Neural crest cell (in vitro differentiated cells): ENCODE measurements at regions not wholly inside any gene's neighbourhood (a gene's known extent, or its start where the extent isn't known, plus 50 kb on each side); places are given as distances from the start of the nearest gene placed in this dataset.

Source experiments
- DNase-seq: peaks from one replicate; pipeline ENCODE4 v3.0.0; 2021; ENCODE audit warnings: low read depth, mixed read lengths, low spot score
- H3K27ac Mint-ChIP-seq: one replicate; pipeline ENCODE4 v1.8.0; 2021; ENCODE audit warnings: mild to moderate bottlenecking, mixed read lengths; ENCODE audit not compliant: unreplicated experiment
- H3K27me3 Mint-ChIP-seq: 2 replicates; pipeline ENCODE4 v1.8.0; 2021; ENCODE audit warnings: low read depth, mild to moderate bottlenecking, mixed read lengths
- H3K36me3 Mint-ChIP-seq: 2 replicates; pipeline ENCODE4 v1.8.0; 2021; ENCODE audit warnings: low read depth, mild to moderate bottlenecking, mixed read lengths
- H3K4me1 Mint-ChIP-seq: 2 replicates; pipeline ENCODE4 v1.8.0; 2021; ENCODE audit warnings: mixed read lengths
- H3K4me3 Mint-ChIP-seq: one replicate; pipeline ENCODE4 v1.8.0; 2021; ENCODE audit warnings: mild to moderate bottlenecking, mixed read lengths
- H3K9me3 Mint-ChIP-seq: 2 replicates; pipeline ENCODE4 v1.8.0; 2021; ENCODE audit warnings: mixed read lengths
- CTCF ChIP-seq: fragments of 200-600 bp; sonication (generic); conservative IDR thresholded peaks from 2 replicates; pipeline ENCODE4 v1.5.0; 2021; ENCODE audit warnings: antibody characterized with exemption, mild to moderate bottlenecking

DNA sequence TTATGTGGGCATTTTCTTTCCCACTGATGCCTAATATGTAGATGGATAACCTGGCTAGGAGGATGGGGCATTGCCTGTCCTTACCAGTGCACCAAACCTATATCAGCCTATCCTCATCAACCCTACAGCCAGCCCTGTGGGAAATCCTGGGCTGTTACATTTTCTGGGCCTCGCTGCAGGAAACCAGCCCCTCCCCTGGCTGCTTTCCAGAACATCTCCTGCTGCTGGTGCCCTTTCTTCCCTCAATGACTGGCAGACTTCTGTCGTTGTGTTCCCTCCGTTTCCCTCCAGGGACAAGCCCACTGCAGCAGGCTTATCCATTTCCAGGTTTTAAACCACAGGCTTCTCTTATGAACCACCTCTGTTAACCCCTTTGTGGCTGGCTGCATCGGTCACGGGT, 486.1 kb upstream of the COBL start:
- no peaks in the 10 kb centered on the region for H3K36me3 Mint-ChIP-seq
- TF ChIP-seq CTCF = no peak
- H3K9me3 Mint-ChIP-seq = no peaks in the 10 kb centered on the region
- no peak for DNase-seq
- no peaks in the 10 kb centered on the region for H3K27me3 Mint-ChIP-seq
- H3K4me3 Mint-ChIP-seq = no peak overlapping the region
- H3K27ac Mint-ChIP-seq = peak overlapping the region; percentile 13
- H3K4me1 Mint-ChIP-seq = no peaks in the 10 kb centered on the region

DNA sequence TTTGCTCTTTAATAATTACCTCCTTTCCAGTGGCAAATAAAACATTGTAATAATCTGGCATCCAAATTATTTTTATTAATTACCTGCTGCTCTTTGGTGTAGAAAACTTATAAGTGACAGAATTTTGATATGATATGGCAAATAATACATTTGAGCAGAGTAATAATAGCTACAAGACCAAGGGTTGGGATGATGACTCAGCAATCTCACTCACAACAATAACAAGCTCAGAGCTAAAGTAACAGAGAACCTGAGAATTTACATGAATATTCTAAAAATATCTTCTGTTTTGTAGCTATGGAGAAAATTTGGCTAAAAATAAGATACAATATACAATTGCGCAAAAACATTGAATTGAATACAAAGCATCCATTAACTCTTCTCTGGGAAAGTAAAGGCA, 480.8 kb upstream of the COBL start:
- H3K27ac Mint-ChIP-seq = no peak overlapping the region
- TF ChIP-seq CTCF = no peak
- no peaks in the 10 kb centered on the region for H3K27me3 Mint-ChIP-seq
- no peaks in the 10 kb centered on the region for H3K9me3 Mint-ChIP-seq
- H3K36me3 Mint-ChIP-seq = no peaks in the 10 kb centered on the region
- H3K4me3 Mint-ChIP-seq = no peak overlapping the region
- H3K4me1 Mint-ChIP-seq = no peaks in the 10 kb centered on the region
- no peak for DNase-seq

DNA sequence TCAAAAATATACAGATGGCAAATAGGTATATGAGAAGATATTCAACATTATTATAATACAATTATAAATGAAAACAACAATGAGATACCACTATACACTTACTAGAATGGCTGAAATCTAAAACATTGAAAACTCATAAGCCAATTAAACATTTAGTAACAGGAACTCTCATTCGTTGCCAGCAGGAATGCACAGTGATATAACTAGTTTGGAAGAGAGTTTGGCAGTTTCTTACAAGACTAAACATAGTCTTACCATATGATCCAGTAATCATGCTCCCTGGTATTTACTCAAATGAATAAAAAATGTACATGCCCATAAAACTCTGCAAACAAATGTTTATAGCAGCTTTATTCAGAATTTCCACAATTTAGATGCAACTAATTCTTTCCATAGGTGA, 476.2 kb upstream of the COBL start:
- TF ChIP-seq CTCF = no peak
- no peak overlapping the region for H3K27ac Mint-ChIP-seq
- no peaks in the 10 kb centered on the region for H3K27me3 Mint-ChIP-seq
- no peaks in the 10 kb centered on the region for H3K9me3 Mint-ChIP-seq
- no peaks in the 10 kb centered on the region for H3K4me1 Mint-ChIP-seq
- H3K36me3 Mint-ChIP-seq = no peaks in the 10 kb centered on the region
- no peak for DNase-seq
- H3K4me3 Mint-ChIP-seq = no peak overlapping the region

DNA sequence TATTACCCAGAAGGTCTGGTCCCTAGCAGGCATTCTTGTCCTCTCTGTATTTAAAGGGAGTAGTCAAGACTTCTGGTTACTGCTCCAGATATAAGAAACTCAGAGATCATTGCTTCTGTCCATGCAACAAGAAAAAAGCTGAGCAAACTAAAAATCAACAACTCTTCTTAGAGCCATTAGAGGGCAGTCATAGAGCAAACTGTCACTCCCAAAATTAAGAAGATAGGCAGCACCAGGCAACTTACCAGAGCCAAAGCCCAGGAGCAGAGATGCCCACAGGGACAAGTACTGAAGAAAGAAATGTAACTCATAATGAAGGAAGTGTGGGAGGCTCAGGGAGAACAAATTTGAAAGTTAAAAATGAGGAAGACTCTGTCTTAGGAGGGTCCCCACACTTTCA, 472.9 kb upstream of the COBL start:
- Mint-ChIP-seq H3K27me3 (no peaks in the 10 kb centered on the region), H3K4me1 (no peaks in the 10 kb centered on the region), H3K4me3 (no peak overlapping the region), H3K9me3 (no peaks in the 10 kb centered on the region), H3K36me3 (no peaks in the 10 kb centered on the region), H3K27ac (no peak overlapping the region)
- TF ChIP-seq CTCF = peak; percentile 55
- DNase-seq = no peak

- Mint-ChIP-seq H3K4me1 (no peaks in the 10 kb centered on the region), H3K9me3 (no peaks in the 10 kb centered on the region), H3K4me3 (no peak overlapping the region), H3K36me3 (no peaks in the 10 kb centered on the region), H3K27ac (no peak overlapping the region), H3K27me3 (no peaks in the 10 kb centered on the region)
- no peak for DNase-seq
- no peak for TF ChIP-seq CTCF
Measured at GRCh38 chr7:51786284-51786683, 469.7 kb upstream of the COBL start.

DNA sequence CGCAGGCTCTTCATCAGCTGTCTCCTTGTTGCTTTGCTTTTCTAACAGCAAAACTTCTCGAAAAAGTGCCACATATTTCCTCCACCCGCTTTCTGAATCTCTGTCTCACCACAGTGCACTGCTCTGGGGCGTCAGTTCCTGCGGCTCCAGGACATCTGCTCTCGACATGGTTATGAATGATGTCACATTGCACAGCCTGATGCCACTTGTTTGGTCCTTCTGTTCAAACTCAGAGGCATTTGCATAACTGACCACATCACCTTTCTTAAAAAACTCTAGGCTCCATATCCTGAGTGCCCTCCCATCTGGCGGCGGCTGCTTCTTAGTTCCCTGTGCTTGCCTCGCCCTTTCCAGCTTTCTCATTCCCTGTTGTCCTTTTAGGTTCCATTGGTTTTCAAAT, 469.3 kb upstream of the COBL start:
- Mint-ChIP-seq H3K9me3 (no peaks in the 10 kb centered on the region), H3K27me3 (no peaks in the 10 kb centered on the region), H3K4me3 (no peak overlapping the region), H3K4me1 (no peaks in the 10 kb centered on the region), H3K36me3 (no peaks in the 10 kb centered on the region), H3K27ac (no peak overlapping the region)
- no peak for DNase-seq
- no peak for TF ChIP-seq CTCF
